Spinal cord (tissue), 9 donors: ENCODE measurements at regions not wholly inside any gene's neighbourhood (a gene's known extent, or its start where the extent isn't known, plus 50 kb on each side); places are given as distances from the start of the nearest gene placed in this dataset.
A peak's percentile ranks its signal among the peaks of the same experiment; 100 is the strongest.
"Not testable (repeated sequence)": the region's sequence is repeated elsewhere in the genome, so short reads cannot be mapped to it uniquely, and the experiment has no call there.

Source experiments
- DNase-seq, 6 donors: peaks; one replicate each; pipeline versions ENCODE4 v3.0.0 to v3.0.0-alpha.2; 2013 to 2015; ENCODE audit warnings: low spot score in 6 of 6, low read depth in 4 of 6
- H3K27ac ChIP-seq: one replicate; pipeline ENCODE4 v1.5.1; 2013; ENCODE audit warnings: low read depth, low read length, control low read depth
- H3K27me3 ChIP-seq: one replicate; pipeline ENCODE4 v1.6.1; 2013; ENCODE audit warnings: low read length; ENCODE audit not compliant: control insufficient read depth, insufficient read depth
- H3K36me3 ChIP-seq: one replicate; pipeline ENCODE4 v1.6.1; 2013; ENCODE audit warnings: low read length; ENCODE audit not compliant: control insufficient read depth, insufficient read depth
- H3K4me1 ChIP-seq: one replicate; pipeline ENCODE4 v1.6.1; 2013; ENCODE audit warnings: low read length; ENCODE audit not compliant: control insufficient read depth, insufficient read depth
- H3K4me3 ChIP-seq: one replicate; pipeline ENCODE4 v1.5.1; 2013; ENCODE audit warnings: low read depth, low read length, control low read depth
- H3K9me3 ChIP-seq: one replicate; pipeline ENCODE4 v1.6.1; 2013; ENCODE audit warnings: low read length; ENCODE audit not compliant: control insufficient read depth, insufficient read depth
- WGBS: methylation state at CpG from one replicate; pipeline ENCODE4 v1.1.5; 2013; ENCODE audit warnings: missing lambda C conversion rate; ENCODE audit not compliant: insufficient coverage; 5-methylcytosine and 5-hydroxymethylcytosine counted together
- donor health status: healthy.

GRCh38 chr3:30477149-30477921, 129.1 kb upstream of the TGFBR2 start:
- Histone ChIP-seq H3K4me3 (no peak overlapping the region), H3K4me1 (no peaks in the 10 kb centered on the region), H3K36me3 (no peaks in the 10 kb centered on the region), H3K27ac (no peak overlapping the region), H3K27me3 (no peaks in the 10 kb centered on the region), H3K9me3 (no peaks in the 10 kb centered on the region)
- WGBS = 50% methylated on average over 2 of the region's 5 CpGs
- DNase-seq = no peak

GRCh38 chr3:30479737-30480136, 126.7 kb upstream of the TGFBR2 start:
- not testable (repeated sequence) for DNase-seq, H3K36me3 ChIP-seq, H3K27me3 ChIP-seq, H3K27ac ChIP-seq, H3K4me3 ChIP-seq, H3K4me1 ChIP-seq, H3K9me3 ChIP-seq
- whole genome bisulfite sequencing = 100% methylated on average over 2 of the region's 2 CpGs

DNA sequence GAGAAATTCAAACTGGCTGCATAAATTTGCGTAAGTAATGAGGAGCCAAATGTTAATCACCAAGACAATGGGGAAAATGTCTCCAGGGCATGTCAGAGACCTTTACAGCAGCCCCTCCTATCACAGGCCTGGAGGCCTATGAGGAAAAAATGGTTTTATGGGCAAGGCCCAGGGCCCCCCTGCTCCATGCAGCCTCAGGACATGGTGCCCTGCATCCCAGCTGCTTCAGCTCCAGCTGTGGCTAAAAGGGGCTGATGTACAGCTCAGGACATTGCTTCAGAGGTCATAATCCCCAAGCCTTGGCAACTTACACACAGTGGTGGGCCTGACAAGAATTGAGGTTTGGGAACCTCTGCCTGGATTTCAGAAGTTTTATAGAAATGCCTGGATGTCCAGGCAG, 126.2 kb upstream of the TGFBR2 start:
- not testable (repeated sequence) for H3K4me1 ChIP-seq, H3K27me3 ChIP-seq, H3K9me3 ChIP-seq, DNase-seq, H3K4me3 ChIP-seq, H3K36me3 ChIP-seq, H3K27ac ChIP-seq
- no CpG with 5 or more reads among the region's 1 CpG for WGBS

DNA sequence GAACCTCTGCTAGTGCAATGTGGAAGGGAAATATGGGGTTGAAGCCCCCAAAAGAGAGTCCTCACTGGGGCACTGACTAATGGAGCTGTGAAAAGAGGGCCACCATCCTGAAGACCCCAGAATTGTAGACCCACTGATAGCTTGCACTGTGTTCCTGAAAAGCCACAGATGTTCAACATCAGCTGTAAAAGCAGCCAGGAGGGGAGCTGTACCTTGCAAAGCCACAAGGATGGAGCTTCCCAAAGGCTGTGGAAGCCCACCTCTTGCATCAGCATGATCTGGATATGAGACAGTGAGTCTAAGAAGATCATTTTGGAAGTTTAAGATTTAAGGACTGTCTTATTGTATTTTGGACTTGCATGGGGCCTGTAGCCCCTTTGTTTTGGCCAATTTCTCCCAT, 125.8 kb upstream of the TGFBR2 start:
- Histone ChIP-seq H3K27ac (no peak overlapping the region), H3K4me3 (no peak overlapping the region), H3K9me3 (no peaks in the 10 kb centered on the region), H3K27me3 (no peaks in the 10 kb centered on the region), H3K36me3 (no peaks in the 10 kb centered on the region), H3K4me1 (no peaks in the 10 kb centered on the region)
- DNase-seq = no peak

DNA sequence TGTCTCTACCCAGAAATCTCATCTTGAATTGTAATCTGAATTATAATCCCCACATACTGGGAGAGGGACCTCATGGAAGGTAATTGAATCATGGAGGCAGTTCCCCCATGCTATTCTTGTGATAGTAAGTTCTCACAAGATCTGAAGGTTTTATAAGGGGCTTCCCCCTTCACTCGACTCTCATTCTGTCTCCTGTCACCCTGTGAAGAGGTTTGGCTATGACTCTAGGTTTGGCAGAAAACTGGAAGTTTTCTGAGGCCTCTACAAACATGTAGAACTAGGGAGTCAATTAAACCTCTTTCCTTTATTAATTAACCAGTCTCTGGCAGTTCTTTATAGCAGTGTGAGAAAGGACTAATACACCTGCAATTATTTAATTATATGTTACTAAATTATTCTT, 125.2 kb upstream of the TGFBR2 start:
- DNase-seq = no peak
- WGBS = no CpG with 5 or more reads among the region's 1 CpG

DNA sequence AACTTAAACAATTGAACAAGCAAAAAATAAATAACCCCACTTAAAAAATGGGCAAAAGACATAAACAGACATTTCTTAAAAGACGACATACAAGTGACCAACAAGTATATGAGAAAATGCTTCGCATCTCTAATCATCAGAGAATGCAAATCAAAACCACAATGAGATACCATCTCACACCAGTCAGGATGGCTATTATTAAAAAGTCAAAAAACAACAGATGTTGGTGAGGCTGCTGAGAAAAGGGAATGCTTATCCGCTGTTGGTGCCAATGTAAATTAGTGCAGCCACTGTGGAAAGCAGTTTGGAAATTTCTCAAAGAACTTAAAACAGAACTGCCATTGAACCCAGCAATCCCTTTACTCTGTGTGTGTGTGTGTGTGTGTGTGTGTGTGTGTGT, 122.2 kb upstream of the TGFBR2 start:
- WGBS = no CpG with 5 or more reads among the region's 3 CpGs
- not testable (repeated sequence) for H3K36me3 ChIP-seq, H3K27me3 ChIP-seq, H3K9me3 ChIP-seq, DNase-seq, H3K4me3 ChIP-seq, H3K27ac ChIP-seq, H3K4me1 ChIP-seq

More for the DNA sequence above, 125.2 kb upstream of the TGFBR2 start:
- H3K4me3 ChIP-seq = no peak overlapping the region
- no peaks in the 10 kb centered on the region for H3K36me3 ChIP-seq
- no peaks in the 10 kb centered on the region for H3K27me3 ChIP-seq
- H3K9me3 ChIP-seq = no peaks in the 10 kb centered on the region
- no peaks in the 10 kb centered on the region for H3K4me1 ChIP-seq
- no peak overlapping the region for H3K27ac ChIP-seq

DNA sequence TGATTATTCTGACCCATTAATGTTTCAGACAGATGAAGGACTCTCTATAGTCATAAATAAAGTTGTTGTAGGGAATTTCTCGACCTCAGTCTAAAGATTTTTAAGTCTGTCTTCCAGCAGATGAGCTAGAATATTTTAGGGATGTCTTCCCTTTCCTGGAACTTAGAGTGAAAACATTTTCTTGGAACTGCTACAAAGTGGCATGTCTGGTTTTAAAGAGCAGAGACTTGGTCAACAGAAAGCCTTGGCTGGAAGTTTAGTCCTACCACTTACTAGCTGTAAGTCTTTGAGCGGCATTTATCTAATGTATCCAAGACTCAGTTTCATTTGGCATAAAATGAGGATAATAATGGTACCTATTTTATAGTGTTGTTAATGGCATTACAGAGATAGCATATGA, 120.0 kb upstream of the TGFBR2 start:
- no peaks in the 10 kb centered on the region for H3K4me1 ChIP-seq
- no peaks in the 10 kb centered on the region for H3K9me3 ChIP-seq
- no peaks in the 10 kb centered on the region for H3K27me3 ChIP-seq
- H3K36me3 ChIP-seq = no peaks in the 10 kb centered on the region
- no peak overlapping the region for H3K4me3 ChIP-seq
- no CpG with 5 or more reads among the region's 2 CpGs for WGBS
- no peak overlapping the region for H3K27ac ChIP-seq
- no peak for DNase-seq

- no peak overlapping the region for H3K4me3 ChIP-seq
- no peaks in the 10 kb centered on the region for H3K4me1 ChIP-seq
- H3K36me3 ChIP-seq = no peaks in the 10 kb centered on the region
- DNase-seq = no peak
- no peak overlapping the region for H3K27ac ChIP-seq
- no peaks in the 10 kb centered on the region for H3K9me3 ChIP-seq
- no peaks in the 10 kb centered on the region for H3K27me3 ChIP-seq
- WGBS = no CpG with 5 or more reads among the region's 4 CpGs
These were observed 118.2 kb upstream of the TGFBR2 start for GRCh38 chr3:30488070-30488756.

DNA sequence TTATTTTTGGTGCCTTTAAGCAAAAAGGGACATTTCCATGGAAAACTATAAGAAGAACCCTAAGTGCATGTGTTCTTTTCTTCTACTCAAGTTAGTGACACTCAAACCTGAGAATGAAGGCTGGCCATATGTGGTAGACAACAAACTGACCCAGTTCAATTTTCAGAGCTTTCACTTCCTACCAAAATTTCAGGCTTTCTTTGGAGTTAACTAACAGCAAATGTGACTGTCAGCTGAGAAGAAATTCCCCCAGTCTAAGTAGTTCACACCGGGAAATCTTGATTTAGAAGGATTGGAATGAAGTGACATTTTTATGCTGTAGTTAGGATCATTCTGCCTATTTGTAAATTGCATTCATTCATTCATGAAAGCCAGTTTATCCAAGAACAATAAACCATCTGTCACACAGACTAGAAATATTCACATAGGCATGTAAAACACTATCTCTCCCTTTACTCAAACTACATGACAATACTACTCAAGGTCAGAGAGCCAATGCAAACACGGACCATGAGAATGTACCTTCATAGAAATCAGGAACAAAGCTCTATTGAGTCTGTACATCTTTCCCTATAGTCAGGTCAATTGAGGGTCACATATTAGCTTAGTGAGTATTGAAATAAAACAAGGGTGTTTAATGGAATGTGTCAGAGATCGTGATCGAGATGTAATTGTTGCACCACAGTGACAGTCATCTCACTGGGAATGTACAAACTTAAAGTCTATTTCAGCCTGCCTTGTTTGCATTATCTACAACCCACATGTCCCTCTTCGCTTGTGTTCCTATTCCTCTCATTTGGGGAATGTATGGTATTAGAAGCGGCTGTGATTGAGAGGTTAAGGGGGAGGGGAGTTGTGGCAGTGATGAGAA, 113.8 kb upstream of the TGFBR2 start:
- H3K4me1 ChIP-seq = no peaks in the 10 kb centered on the region
- no peaks in the 10 kb centered on the region for H3K9me3 ChIP-seq
- no CpG with 5 or more reads among the region's 6 CpGs for WGBS
- DNase-seq = peak in 1 of 6 donors; percentile 31
- H3K4me3 ChIP-seq = no peak overlapping the region
- no peaks in the 10 kb centered on the region for H3K27me3 ChIP-seq
- peak overlapping the region; percentile 34 for H3K27ac ChIP-seq
- H3K36me3 ChIP-seq = no peaks in the 10 kb centered on the region
